RCC 7860 (cell line): ENCODE measurements at regions not wholly inside any gene's neighbourhood (a gene's known extent, or its start where the extent isn't known, plus 50 kb on each side); places are given as distances from the start of the nearest gene placed in this dataset.

ENCODE experiments used
- DNase-seq: peaks from one replicate; pipeline ENCODE4 v3.0.0-alpha.2; 2015; ENCODE audit warnings: low spot score
- FAIRE-seq: peaks from 2 replicates; lab custom pipeline; 2012; peaks lifted over from hg19 to GRCh38; lab: Jason Lieb, UNC

GRCh38 chr20:39310363-39310995 lies 348.3 kb downstream of the DHX35 start:
- FAIRE-seq (no peak), DNase-seq (no peak)

GRCh38 chr20:39309458-39309857 lies 347.3 kb downstream of the DHX35 start:
- FAIRE-seq (no peak), DNase-seq (no peak)

GRCh38 chr20:39302312-39302711 lies 340.2 kb downstream of the DHX35 start:
- DNase-seq (no peak), FAIRE-seq (no peak)

- DNase-seq (no peak), FAIRE-seq (no peak)
These were observed 337.6 kb downstream of the DHX35 start for GRCh38 chr20:39299783-39300182.

GRCh38 chr20:39298571-39299506 lies 336.7 kb downstream of the DHX35 start:
- FAIRE-seq = no peak
- DNase-seq = no peak

GRCh38 chr20:39298121-39298520 lies 336.0 kb downstream of the DHX35 start:
- FAIRE-seq (no peak), DNase-seq (no peak)

GRCh38 chr20:39295301-39295700 lies 333.2 kb downstream of the DHX35 start:
- no peak for FAIRE-seq

GRCh38 chr20:39294137-39294725 lies 332.1 kb downstream of the DHX35 start:
- no peak for FAIRE-seq

More at GRCh38 chr20:39295301-39295700, 333.2 kb downstream of the DHX35 start:
- no peak for DNase-seq

GRCh38 chr20:39292193-39292736 lies 330.1 kb downstream of the DHX35 start:
- FAIRE-seq (no peak), DNase-seq (no peak)

More at GRCh38 chr20:39294137-39294725, 332.1 kb downstream of the DHX35 start:
- DNase-seq = no peak

- DNase-seq = peak; percentile 11
These were observed 329.2 kb downstream of the DHX35 start for GRCh38 chr20:39291301-39291700.

GRCh38 chr20:39290575-39290974 lies 328.4 kb downstream of the DHX35 start:
- DNase-seq (no peak), FAIRE-seq (no peak)

More at GRCh38 chr20:39291301-39291700, 329.2 kb downstream of the DHX35 start:
- FAIRE-seq = peak; percentile 46

- FAIRE-seq (no peak), DNase-seq (no peak)
These were observed 327.7 kb downstream of the DHX35 start for GRCh38 chr20:39289831-39290230.

GRCh38 chr20:39289316-39289715 lies 327.2 kb downstream of the DHX35 start:
- FAIRE-seq = no peak
- DNase-seq = no peak

GRCh38 chr20:39283464-39283863 lies 321.3 kb downstream of the DHX35 start:
- no peak for FAIRE-seq

GRCh38 chr20:39282619-39283092 lies 320.5 kb downstream of the DHX35 start:
- no peak for FAIRE-seq
- DNase-seq = no peak

More at GRCh38 chr20:39283464-39283863, 321.3 kb downstream of the DHX35 start:
- no peak for DNase-seq

- DNase-seq = no peak
- FAIRE-seq = no peak
These were observed 318.7 kb downstream of the DHX35 start for GRCh38 chr20:39280875-39281274.

- DNase-seq (no peak), FAIRE-seq (no peak)
These were observed 316.2 kb downstream of the DHX35 start for GRCh38 chr20:39278230-39278788.

- DNase-seq = no peak
- no peak for FAIRE-seq
These were observed 315.0 kb downstream of the DHX35 start for GRCh38 chr20:39277185-39277584.

GRCh38 chr20:39270837-39271604 lies 308.9 kb downstream of the DHX35 start:
- FAIRE-seq (no peak), DNase-seq (no peak)
